KBM-7 (cell line): ENCODE measurements at regions not wholly inside any gene's neighbourhood (a gene's known extent, or its start where the extent isn't known, plus 50 kb on each side); places are given as distances from the start of the nearest gene placed in this dataset.
"Not testable (repeated sequence)": the region's sequence is repeated elsewhere in the genome, so short reads cannot be mapped to it uniquely, and the experiment has no call there.

ENCODE experiments used
- DNase-seq: peaks from one replicate; pipeline ENCODE4 v3.0.0-alpha.2; 2015
- in situ Hi-C: fragments of 300-500 bp; cut with MboI; formaldehyde crosslinking; loops from 2 replicates; pipeline ENCODE4 v1.14.3; 2020; ENCODE audit warnings: low sequenced_read_pairs, low pct_unique_long_range_greater_than_20kb, mixed read lengths

DNA sequence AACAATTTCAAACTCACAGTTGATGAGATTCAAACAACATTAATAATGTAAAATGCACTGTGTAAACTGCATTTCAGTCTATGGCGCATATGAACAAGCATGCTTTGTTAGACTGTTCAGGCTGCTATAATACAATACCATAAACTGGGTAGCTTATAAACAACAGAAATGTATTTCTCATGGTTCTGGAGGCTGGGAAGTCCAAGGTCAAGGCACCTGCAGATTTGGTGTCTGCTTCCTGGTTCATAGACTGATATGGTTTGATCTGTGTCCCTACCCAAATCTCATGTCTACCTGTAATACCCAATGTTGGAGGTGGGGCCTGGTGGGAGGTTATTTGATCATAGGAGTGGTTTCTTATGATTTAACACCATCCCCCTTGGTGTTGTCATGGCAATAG lies 148.1 kb upstream of the SERPINE2 start:
- in situ Hi-C loops: no loop called here
- DNase-seq: no peak

DNA sequence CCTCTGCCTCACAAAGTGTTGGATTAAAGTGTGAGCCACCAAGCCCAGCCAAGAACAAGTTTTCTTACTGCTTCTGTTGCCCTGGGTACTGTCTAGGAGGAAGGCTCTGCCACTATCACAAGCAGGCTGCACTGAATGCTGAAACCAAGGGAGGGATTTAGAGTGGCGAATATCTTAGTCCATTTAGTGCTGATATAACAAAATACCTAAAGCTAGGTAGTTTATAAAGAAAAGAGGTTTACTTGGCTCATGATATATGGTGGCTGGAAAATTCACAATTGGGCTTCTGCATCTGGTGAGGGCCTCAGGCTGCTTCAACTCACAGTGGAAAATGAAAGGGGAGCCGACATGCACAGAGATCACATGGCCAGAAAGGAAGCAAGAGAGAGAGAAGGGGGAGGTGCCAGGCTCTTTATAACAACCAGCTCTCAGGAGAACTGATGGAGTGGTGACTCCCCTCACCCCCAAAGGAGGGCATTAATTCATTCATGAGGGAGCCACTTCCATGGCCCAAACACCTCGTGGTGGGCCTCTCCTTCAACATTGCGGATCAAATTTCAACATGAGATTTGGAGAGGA lies 146.0 kb upstream of the SERPINE2 start:
- in situ Hi-C loops: no loop called here
- no peak for DNase-seq

- in situ Hi-C loops: no loop called here
- DNase-seq: no peak
Measured at GRCh38 chr2:224183086-224183485, 144.0 kb upstream of the SERPINE2 start.

- in situ Hi-C loops: no loop called here
Measured at GRCh38 chr2:224182498-224182897, 143.4 kb upstream of the SERPINE2 start.

GRCh38 chr2:224181534-224182155 lies 142.6 kb upstream of the SERPINE2 start:
- DNase-seq: no peak
- in situ Hi-C loops: no loop called here

More at GRCh38 chr2:224182498-224182897, 143.4 kb upstream of the SERPINE2 start:
- no peak for DNase-seq

DNA sequence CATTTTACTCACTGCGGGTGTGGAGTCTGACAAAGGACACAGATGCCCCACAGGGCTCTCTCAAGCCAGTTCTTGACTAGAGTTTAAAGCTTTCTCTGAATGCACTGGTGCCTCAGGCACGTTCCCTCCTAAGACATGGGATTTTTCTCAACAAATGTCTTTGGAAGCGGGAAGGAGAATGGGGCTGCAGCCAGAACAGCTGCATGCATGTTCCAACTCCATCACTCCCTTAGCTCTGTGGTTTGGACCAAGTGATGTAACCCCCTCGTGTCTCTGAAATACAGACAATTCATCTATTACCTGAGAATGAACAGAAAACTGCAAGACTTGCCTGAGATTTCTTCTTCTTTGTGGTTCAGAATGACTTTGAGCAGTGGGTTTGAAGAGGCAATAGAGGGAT lies 141.7 kb upstream of the SERPINE2 start:
- in situ Hi-C loops: no loop called here

GRCh38 chr2:224178056-224178455 lies 139.0 kb upstream of the SERPINE2 start:
- in situ Hi-C loops: no loop called here
- no peak for DNase-seq

More for the DNA sequence above, 141.7 kb upstream of the SERPINE2 start:
- no peak for DNase-seq

- no peak for DNase-seq
- in situ Hi-C loops: no loop called here
Measured at GRCh38 chr2:224175538-224175937, 136.5 kb upstream of the SERPINE2 start.

GRCh38 chr2:224174990-224175389 lies 135.9 kb upstream of the SERPINE2 start:
- no peak for DNase-seq
- in situ Hi-C loops: no loop called here

DNA sequence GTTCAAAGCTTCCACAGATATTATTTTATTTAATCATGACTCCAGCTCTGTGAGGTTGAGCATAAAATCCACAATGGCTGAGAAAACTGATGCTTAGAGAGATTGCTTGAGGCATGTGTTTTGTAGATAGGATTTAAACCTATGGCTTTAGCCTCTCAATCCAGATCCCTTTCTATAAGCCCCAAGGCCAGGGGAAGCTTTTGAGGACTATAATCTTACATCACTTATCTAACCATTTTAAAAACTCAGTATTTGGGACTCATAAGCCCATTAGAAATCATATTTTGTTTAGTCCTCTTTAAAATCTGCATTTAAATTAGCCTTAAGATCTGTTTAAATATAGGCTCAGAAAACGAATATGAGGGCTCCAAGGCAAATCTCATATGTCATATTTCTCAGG lies 135.4 kb upstream of the SERPINE2 start:
- in situ Hi-C loops: no loop called here
- no peak for DNase-seq

DNA sequence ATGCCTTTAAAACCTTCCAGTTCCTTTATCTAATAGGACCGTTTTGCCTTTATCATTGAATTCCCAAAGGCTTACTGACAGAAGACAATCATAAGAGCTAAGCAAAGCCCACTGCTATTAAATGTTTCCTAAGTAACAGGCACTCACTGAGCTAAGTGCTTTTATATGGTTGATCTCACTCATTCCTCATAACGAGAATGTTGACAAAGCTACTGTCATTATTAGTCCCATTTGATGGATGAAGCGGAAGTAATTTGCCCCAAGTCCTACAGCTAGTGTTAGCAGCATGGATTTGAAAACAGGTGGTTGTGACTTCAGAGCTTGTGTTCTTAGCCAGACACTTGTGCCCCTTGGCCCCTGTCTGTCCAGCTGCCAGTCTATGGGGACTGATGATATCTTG lies 134.8 kb upstream of the SERPINE2 start:
- in situ Hi-C loops: no loop called here
- no peak for DNase-seq

DNA sequence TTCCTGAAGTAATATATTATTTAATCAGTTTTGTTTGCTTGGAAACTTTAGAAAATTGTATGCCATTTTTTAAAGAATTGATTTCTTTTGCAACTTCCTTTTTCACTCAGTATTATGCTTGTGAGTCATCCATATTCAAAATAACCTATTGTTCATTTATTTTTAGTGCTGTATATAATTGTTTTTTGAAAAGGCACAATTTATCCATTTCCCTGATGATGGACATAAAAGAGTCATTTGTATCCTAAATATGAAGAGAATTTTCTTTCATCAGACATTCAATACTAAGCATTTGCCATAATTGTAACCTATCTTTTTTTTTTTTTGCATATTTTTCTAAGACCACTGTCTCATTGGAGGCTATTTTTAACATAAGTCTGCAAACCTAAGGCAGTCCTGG lies 134.1 kb upstream of the SERPINE2 start:
- in situ Hi-C loops: no loop called here
- no peak for DNase-seq

DNA sequence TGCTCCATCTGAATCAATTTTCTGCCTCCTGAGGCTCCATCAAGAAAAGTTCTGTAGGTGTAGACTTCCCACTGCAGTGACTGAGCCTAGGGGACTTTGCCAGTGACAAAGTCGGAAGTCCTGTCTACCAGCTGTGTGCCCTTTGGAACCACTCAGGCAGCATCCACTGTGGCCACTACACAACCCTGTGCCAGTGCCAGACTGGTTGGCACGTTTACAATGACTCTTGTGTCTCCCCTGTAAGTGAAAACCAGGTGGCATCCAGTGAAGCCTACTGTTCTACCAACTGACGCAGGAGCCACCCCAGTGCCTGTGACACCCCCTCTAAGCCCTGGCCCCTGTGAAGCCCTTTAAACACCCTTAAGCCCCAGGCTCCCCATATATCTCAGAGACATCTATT lies 132.1 kb upstream of the SERPINE2 start:
- no peak for DNase-seq
- in situ Hi-C loops: no loop called here

- DNase-seq: no peak
- in situ Hi-C loops: no loop called here
Measured at GRCh38 chr2:224169847-224170246, 130.8 kb upstream of the SERPINE2 start.

DNA sequence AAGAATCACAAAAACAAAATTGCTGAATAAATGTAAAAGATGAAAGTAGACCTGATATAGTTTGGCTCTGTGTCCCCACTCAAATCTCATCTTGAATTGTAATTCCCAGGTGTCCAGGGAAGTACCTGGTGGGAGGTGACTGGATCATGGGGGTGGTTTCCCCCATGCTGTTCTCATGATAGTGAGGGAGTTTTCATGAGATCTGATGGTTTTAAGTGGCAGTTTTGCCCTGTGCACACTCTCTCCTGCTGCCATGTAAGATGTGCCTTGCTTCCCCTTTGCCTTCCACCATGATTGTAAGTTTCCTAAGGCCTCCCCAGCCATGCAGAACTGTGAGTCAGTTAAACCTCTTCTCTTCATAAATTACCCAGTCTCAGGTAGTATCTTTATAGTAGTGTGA lies 128.7 kb upstream of the SERPINE2 start:
- DNase-seq, in situ Hi-C loops: not testable (repeated sequence)

DNA sequence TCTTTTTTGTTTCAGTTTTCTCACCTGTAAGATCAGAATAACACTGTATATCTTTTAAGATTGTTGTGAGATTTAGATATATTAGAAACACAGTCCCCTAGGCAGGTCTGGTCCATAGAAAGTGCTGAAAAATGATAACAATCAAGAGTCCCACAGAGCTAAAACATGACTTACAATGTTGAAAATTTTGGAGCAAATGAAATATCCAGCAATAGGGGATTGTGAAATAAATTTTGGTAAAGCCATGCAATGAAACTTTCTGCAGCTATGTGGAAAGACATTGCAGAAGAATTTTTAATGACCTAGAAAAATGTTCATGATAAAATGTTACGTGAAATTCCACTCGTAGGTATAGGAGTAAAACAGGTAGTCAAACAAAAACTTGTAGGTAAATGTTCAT lies 127.6 kb upstream of the SERPINE2 start:
- in situ Hi-C loops: no loop called here
- no peak for DNase-seq

DNA sequence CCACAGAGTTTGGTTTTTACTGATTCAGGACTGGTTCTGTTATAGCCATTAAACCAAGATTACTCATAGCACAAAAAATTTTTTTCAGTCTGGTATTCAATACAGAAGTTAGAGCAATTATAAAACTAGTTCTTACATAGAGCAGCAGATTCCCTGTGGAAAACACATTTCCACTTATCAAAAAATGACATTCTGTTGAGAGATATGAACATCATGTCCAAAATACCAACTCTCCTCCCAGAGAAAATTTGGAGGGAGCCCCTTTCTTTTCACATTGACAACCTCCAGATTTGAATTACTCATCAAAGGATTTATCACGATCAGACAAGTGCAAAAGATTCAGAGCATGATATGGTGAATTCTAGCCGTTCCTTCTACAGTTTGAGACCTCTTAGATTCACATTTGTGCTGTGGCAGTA lies 126.8 kb upstream of the SERPINE2 start:
- DNase-seq: no peak
- in situ Hi-C loops: no loop called here

GRCh38 chr2:224163566-224164307 lies 124.7 kb upstream of the SERPINE2 start:
- no peak for DNase-seq
- in situ Hi-C loops: no loop called here

DNA sequence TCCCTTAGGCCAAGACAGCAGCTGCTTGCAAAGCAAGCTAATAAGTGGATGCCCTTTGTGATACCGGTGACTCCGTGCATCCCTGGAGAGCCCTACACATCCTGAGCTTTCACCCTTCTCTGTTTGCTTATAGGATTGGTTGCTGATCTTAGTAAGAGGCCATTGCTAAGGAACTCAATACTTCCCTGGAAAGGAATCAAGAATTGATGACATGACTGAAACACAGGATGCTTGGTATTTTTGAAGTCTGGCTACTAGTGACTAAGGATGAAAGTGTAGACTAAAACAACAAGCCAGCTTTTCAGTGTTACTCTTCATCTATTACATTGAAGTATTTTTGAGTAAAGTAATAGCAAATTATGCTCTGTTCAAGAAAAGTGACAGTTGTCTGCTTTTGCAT lies 123.0 kb upstream of the SERPINE2 start:
- DNase-seq: no peak
- in situ Hi-C loops: no loop called here

DNA sequence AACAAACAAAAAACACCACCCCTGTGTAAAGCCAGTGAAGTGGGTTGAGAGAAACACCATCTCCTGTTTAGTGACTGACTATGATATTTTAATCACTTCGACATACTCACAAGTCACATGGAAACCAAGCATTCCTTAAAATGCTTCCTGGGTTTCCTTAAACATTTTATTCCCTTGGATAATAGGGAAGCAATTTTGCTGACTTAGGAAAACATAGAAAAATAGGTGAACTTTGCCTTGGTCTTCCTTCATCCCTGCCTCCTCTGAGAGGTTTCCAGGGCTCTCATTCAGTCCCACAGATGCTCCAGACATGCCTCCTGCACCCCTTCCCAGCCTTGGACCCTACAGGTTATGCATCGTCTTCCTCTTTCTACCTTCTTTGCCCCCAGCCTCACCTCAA lies 122.6 kb upstream of the SERPINE2 start:
- in situ Hi-C loops: no loop called here
- DNase-seq: no peak

DNA sequence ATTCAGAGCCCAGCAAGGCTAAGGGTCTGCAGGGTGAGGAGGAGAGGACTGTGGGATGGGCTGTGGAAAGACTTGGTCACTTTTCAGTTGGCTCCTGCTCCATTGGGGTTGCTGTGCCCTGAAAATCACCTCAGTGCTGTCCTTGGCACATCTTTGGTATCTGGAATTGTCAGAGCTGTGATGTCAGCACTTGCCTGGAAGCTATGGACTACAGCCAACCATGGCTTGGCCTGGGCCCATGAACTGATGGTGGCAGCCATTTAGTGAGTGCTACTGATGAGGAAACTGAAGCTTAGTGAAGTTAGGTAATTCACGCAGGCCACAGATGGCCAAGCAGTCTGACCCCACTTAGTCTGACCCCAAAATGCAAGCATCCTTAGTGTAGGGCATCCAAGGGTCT lies 121.8 kb upstream of the SERPINE2 start:
- DNase-seq: no peak
- in situ Hi-C loops: no loop called here
